Aorta (tissue), 5 donors: ENCODE measurements at regions not wholly inside any gene's neighbourhood (a gene's known extent, or its start where the extent isn't known, plus 50 kb on each side); places are given as distances from the start of the nearest gene placed in this dataset.

Source experiments
- ATAC-seq: fragments of 200-7000 bp; cut with Tn5 transposase; one replicate; pipeline ENCODE4 v1.9.1; 2022; ENCODE audit warnings: moderate library complexity; ENCODE audit not compliant: low FRiP score
- DNase-seq, 2 donors: peaks; one replicate each; pipeline ENCODE4 v3.0.0-alpha.2; 2020
- H3K27ac ChIP-seq, 2 donors: one replicate each; pipeline ENCODE4 v1.5.1; 2013; ENCODE audit warnings: low read length in 2 of 2, mild to moderate bottlenecking in 2 of 2, moderate library complexity in 2 of 2, control low read depth in 1 of 2, inconsistent platforms in 1 of 2, low read depth in 1 of 2
- H3K27me3 ChIP-seq, 2 donors: one replicate each; pipeline ENCODE4 v1.6.1; 2013; ENCODE audit warnings: control low read depth in 1 of 2, low read length in 1 of 2, mild to moderate bottlenecking in 1 of 2, moderate library complexity in 1 of 2; ENCODE audit not compliant: insufficient read depth in 2 of 2, control insufficient read depth in 1 of 2
- H3K36me3 ChIP-seq, 2 donors: one replicate each; pipeline ENCODE4 v1.6.1; 2013; ENCODE audit warnings: control low read depth in 1 of 2, low read length in 1 of 2, mild to moderate bottlenecking in 1 of 2; ENCODE audit not compliant: insufficient read depth in 2 of 2, control insufficient read depth in 1 of 2
- H3K4me1 ChIP-seq, 2 donors: one replicate each; pipeline ENCODE4 v1.6.1; 2013; ENCODE audit warnings: low read length in 2 of 2, control low read depth in 1 of 2, mild to moderate bottlenecking in 1 of 2, moderate library complexity in 1 of 2; ENCODE audit not compliant: insufficient read depth in 2 of 2, control insufficient read depth in 1 of 2
- H3K4me3 ChIP-seq, 2 donors: one replicate each; pipeline ENCODE4 v1.5.1; 2013; ENCODE audit warnings: low read length in 2 of 2, control low read depth in 1 of 2, mild to moderate bottlenecking in 1 of 2
- H3K9me3 ChIP-seq: one replicate; pipeline ENCODE4 v1.6.1; 2013; ENCODE audit warnings: mild to moderate bottlenecking, low read length; ENCODE audit not compliant: control insufficient read depth
- WGBS, 2 donors: extraction: QIAGEN DNeasy Blood & Tissue Kit; methylation state at CpG; one replicate each; pipeline ENCODE4 v1.1.7; 2013; 5-methylcytosine and 5-hydroxymethylcytosine counted together
- intact Hi-C, 2 donors: fragments of 100-400 bp; cut with DNase I; formaldehyde crosslinking; loops; one replicate each; pipeline versions ENCODE4 v1.14.2 to v1.15.0; 2022
- donor health status: healthy with polysubstance abuse.
- donor health status: Bipolar disorder and iron deficiency.
- donor health status: DM: no; HTN: no; CAD: no.
- donor health status: DM: no; HTN: no; CAD: no.
- donor health status: DM: yes; HTN: yes; CAD: no.

DNA sequence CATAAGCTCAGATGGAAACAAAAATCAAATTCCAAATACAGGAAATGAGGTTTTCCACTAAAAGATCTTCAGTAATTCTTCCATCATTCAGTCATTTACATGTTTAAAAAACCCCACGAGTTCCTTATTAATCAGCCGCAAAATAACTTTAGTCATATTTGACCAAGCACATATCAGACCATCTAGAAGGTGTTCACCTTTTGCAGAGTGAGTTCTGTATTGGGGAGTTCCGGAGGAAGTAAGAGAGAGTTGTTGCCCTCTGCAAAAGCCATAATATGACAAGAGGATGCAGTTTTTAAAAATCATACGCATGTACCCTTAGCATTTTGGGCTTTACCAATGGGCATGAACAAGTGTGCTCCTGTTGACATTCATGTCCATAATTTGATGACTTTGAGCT is 61.6 kb downstream of the CCR1 start:
- no peaks in the 10 kb centered on the region for H3K9me3 ChIP-seq
- H3K4me1 ChIP-seq = no peaks in the 10 kb centered on the region
- no peaks in the 10 kb centered on the region for H3K27me3 ChIP-seq
- no peaks in the 10 kb centered on the region for H3K36me3 ChIP-seq
- DNase-seq (no peak), ATAC-seq (no peak)
- no peak overlapping the region for H3K27ac ChIP-seq
- H3K4me3 ChIP-seq = no peak overlapping the region
- 84 to 90% methylated on average over 4 of the region's 4 CpGs for WGBS, 2 donors
- intact Hi-C loops = no loop called here

DNA sequence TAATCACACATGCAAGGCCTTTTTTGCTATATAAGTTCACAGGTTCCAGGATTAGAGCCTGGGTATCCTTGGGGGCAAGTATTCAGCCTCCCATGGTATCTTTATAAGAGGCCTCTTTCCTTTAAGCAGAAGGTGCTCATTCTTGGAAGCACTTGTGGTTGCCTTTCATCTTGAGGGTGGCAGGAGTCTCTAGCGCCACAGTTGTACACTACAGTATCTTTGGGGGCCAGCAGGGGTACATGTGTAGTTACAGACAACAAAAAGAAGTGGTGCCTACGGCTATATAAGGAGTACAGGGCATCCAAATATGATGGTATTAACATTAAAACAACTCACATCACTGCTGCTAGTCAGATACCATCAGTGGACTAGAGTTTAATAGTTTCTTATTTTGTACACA is 62.1 kb downstream of the CCR1 start:
- no peak for DNase-seq
- WGBS, 2 donors = 40 to 74% methylated on average over 2 of the region's 2 CpGs
- H3K27me3 ChIP-seq = no peaks in the 10 kb centered on the region
- no peak for ATAC-seq
- no peaks in the 10 kb centered on the region for H3K9me3 ChIP-seq
- H3K27ac ChIP-seq = no peak overlapping the region
- no peaks in the 10 kb centered on the region for H3K4me1 ChIP-seq
- intact Hi-C loops = no loop called here
- no peak overlapping the region for H3K4me3 ChIP-seq
- H3K36me3 ChIP-seq = no peaks in the 10 kb centered on the region

GRCh38 chr3:46145147-46145546 is 63.0 kb downstream of the CCR1 start:
- intact Hi-C loops = no loop called here
- no peak overlapping the region for H3K27ac ChIP-seq
- H3K9me3 ChIP-seq = no peaks in the 10 kb centered on the region
- DNase-seq (no peak), ATAC-seq (no peak)
- H3K36me3 ChIP-seq = no peaks in the 10 kb centered on the region
- H3K27me3 ChIP-seq = no peaks in the 10 kb centered on the region
- WGBS, 2 donors = 84 to 89% methylated on average over 1 of the region's 1 CpG
- no peak overlapping the region for H3K4me3 ChIP-seq
- H3K4me1 ChIP-seq = no peaks in the 10 kb centered on the region

- ATAC-seq = no peak
- peak in 1 of 2 donors; percentile 67 for DNase-seq
- WGBS, 2 donors = 60 to 69% methylated on average over 4 of the region's 4 CpGs
- H3K4me1 ChIP-seq = no peaks in the 10 kb centered on the region
- H3K9me3 ChIP-seq = no peaks in the 10 kb centered on the region
- intact Hi-C loops = no loop called here
- no peaks in the 10 kb centered on the region for H3K27me3 ChIP-seq
- H3K27ac ChIP-seq = no peak overlapping the region
- no peaks in the 10 kb centered on the region for H3K36me3 ChIP-seq
- no peak overlapping the region for H3K4me3 ChIP-seq
Observed at GRCh38 chr3:46143951-46144473, 64.1 kb downstream of the CCR1 start.

GRCh38 chr3:46141813-46142212 is 66.3 kb downstream of the CCR1 start:
- no peak overlapping the region for H3K4me3 ChIP-seq
- no peak for ATAC-seq
- WGBS, 2 donors = 78% methylated on average over 9 of the region's 9 CpGs

GRCh38 chr3:46138581-46138980 is 69.5 kb downstream of the CCR1 start:
- H3K4me3 ChIP-seq = no peak overlapping the region
- no peaks in the 10 kb centered on the region for H3K4me1 ChIP-seq
- DNase-seq = no peak
- no peak overlapping the region for H3K27ac ChIP-seq
- intact Hi-C loops = no loop called here
- ATAC-seq = no peak
- no peaks in the 10 kb centered on the region for H3K9me3 ChIP-seq
- no peaks in the 10 kb centered on the region for H3K27me3 ChIP-seq
- no peaks in the 10 kb centered on the region for H3K36me3 ChIP-seq
- 39 to 48% methylated on average over 3 of the region's 3 CpGs for WGBS, 2 donors

More at GRCh38 chr3:46141813-46142212, 66.3 kb downstream of the CCR1 start:
- peak in 1 of 2 donors; percentile 59 for DNase-seq
- Histone ChIP-seq H3K36me3 (no peaks in the 10 kb centered on the region), H3K27me3 (no peaks in the 10 kb centered on the region), H3K9me3 (no peaks in the 10 kb centered on the region), H3K27ac (no peak overlapping the region), H3K4me1 (no peaks in the 10 kb centered on the region)
- intact Hi-C loops = no loop called here

GRCh38 chr3:46135475-46135874 is 72.6 kb downstream of the CCR1 start:
- Histone ChIP-seq H3K4me1 (no peaks in the 10 kb centered on the region), H3K27ac (no peak overlapping the region), H3K36me3 (no peaks in the 10 kb centered on the region), H3K9me3 (no peaks in the 10 kb centered on the region), H3K27me3 (no peaks in the 10 kb centered on the region), H3K4me3 (no peak overlapping the region)
- no peak for ATAC-seq
- WGBS, 2 donors = 66 to 78% methylated on average over 3 of the region's 3 CpGs
- intact Hi-C loops = no loop called here
- no peak for DNase-seq

- Histone ChIP-seq H3K4me1 (no peaks in the 10 kb centered on the region), H3K27ac (no peak overlapping the region), H3K4me3 (no peak overlapping the region), H3K36me3 (no peaks in the 10 kb centered on the region), H3K27me3 (no peaks in the 10 kb centered on the region), H3K9me3 (no peaks in the 10 kb centered on the region)
- ATAC-seq (no peak), DNase-seq (no peak)
- WGBS, 2 donors = 81% methylated on average over 3 of the region's 3 CpGs
- intact Hi-C loops = no loop called here
Observed at GRCh38 chr3:46133285-46133684, 74.8 kb downstream of the CCR1 start.

DNA sequence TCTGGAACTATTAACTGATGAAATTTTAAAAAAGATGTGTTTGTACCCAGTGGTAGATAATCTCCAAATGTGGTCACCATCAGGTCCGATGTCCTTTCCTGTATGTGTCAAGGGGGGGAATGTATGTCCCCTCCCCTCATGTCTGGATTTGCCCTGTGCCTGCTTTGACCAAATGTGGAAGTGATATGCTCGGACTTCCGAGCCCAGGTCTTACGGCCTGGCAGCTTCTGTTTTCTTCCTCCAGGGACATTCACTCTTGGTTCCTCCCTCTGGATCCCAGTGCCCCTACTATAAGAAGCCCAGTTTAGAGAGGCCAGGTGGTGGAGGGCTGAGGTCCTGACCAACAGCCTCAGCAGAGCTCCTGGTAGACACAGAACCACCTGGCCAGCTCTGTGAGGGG is 75.5 kb downstream of the CCR1 start:
- Histone ChIP-seq H3K4me1 (no peaks in the 10 kb centered on the region), H3K4me3 (no peak overlapping the region), H3K36me3 (no peaks in the 10 kb centered on the region), H3K9me3 (no peaks in the 10 kb centered on the region), H3K27me3 (no peaks in the 10 kb centered on the region), H3K27ac (no peak overlapping the region)
- intact Hi-C loops = no loop called here
- ATAC-seq (no peak), DNase-seq (no peak)
- 77 to 81% methylated on average over 4 of the region's 4 CpGs for WGBS, 2 donors
